Chondrocyte (in vitro differentiated cells): ENCODE measurements at regions not wholly inside any gene's neighbourhood (a gene's known extent, or its start where the extent isn't known, plus 50 kb on each side); places are given as distances from the start of the nearest gene placed in this dataset.
"Not testable (repeated sequence)": the region's sequence is repeated elsewhere in the genome, so short reads cannot be mapped to it uniquely, and the experiment has no call there.

ENCODE experiments used
- DNase-seq: peaks from one replicate; pipeline ENCODE4 v3.0.0; 2021; ENCODE audit warnings: mixed read lengths, low spot score
- H3K27ac Mint-ChIP-seq: one replicate; pipeline ENCODE4 v1.8.0; 2021; ENCODE audit warnings: mild to moderate bottlenecking, moderate library complexity, mixed read lengths; ENCODE audit not compliant: unreplicated experiment
- H3K27me3 Mint-ChIP-seq: 2 replicates; pipeline ENCODE4 v1.8.0; 2021; ENCODE audit warnings: low read depth, mixed read lengths
- H3K36me3 Mint-ChIP-seq: 2 replicates; pipeline ENCODE4 v1.8.0; 2021; ENCODE audit warnings: low read depth, mixed read lengths
- H3K4me1 Mint-ChIP-seq: 2 replicates; pipeline ENCODE4 v1.8.0; 2021; ENCODE audit warnings: low read depth, mild to moderate bottlenecking, mixed read lengths
- H3K4me3 Mint-ChIP-seq: one replicate; pipeline ENCODE4 v1.8.0; 2021; ENCODE audit warnings: mild to moderate bottlenecking, moderate library complexity, mixed read lengths; ENCODE audit not compliant: unreplicated experiment
- H3K9me3 Mint-ChIP-seq: 2 replicates; pipeline ENCODE4 v1.8.0; 2021; ENCODE audit warnings: low read depth, mixed read lengths
- TF ChIP-seq, protein P1 (sequence below): fragments of 200-600 bp; sonication (generic); IDR thresholded peaks from 2 replicates; pipeline ENCODE4 v1.5.0; 2021; ENCODE audit warnings: antibody characterized with exemption, mild to moderate bottlenecking, moderate library complexity

DNA sequence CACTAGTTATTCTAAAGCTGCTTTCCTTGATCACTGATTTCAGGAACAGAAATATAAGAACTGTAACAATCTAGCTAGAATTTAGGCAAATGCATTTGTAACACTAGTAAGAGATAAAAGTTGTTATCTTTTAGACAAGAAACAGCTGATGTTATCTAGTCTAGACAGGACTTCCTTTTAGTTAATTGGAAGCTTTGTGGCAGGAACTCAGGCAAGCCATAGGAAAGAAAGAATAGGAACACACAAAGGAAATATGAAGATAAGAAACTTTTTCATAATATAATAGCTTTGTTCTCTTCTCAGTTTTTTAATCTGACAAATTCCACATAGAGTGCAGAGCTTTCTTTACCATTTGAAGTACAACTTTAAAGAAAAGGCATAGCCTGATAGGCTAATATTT, 59.0 kb upstream of the AGR3 start:
- no peaks in the 10 kb centered on the region for H3K4me1 Mint-ChIP-seq
- DNase-seq: no peak
- H3K4me3 Mint-ChIP-seq: no peak overlapping the region
- no peaks in the 10 kb centered on the region for H3K27me3 Mint-ChIP-seq
- peaks cover 9% of the 10 kb centered on the region for H3K9me3 Mint-ChIP-seq
- H3K27ac Mint-ChIP-seq: no peak overlapping the region
- H3K36me3 Mint-ChIP-seq: peaks cover 2% of the 10 kb centered on the region
- TF ChIP-seq, protein P1, sequence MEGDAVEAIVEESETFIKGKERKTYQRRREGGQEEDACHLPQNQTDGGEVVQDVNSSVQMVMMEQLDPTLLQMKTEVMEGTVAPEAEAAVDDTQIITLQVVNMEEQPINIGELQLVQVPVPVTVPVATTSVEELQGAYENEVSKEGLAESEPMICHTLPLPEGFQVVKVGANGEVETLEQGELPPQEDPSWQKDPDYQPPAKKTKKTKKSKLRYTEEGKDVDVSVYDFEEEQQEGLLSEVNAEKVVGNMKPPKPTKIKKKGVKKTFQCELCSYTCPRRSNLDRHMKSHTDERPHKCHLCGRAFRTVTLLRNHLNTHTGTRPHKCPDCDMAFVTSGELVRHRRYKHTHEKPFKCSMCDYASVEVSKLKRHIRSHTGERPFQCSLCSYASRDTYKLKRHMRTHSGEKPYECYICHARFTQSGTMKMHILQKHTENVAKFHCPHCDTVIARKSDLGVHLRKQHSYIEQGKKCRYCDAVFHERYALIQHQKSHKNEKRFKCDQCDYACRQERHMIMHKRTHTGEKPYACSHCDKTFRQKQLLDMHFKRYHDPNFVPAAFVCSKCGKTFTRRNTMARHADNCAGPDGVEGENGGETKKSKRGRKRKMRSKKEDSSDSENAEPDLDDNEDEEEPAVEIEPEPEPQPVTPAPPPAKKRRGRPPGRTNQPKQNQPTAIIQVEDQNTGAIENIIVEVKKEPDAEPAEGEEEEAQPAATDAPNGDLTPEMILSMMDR: no peak

DNA sequence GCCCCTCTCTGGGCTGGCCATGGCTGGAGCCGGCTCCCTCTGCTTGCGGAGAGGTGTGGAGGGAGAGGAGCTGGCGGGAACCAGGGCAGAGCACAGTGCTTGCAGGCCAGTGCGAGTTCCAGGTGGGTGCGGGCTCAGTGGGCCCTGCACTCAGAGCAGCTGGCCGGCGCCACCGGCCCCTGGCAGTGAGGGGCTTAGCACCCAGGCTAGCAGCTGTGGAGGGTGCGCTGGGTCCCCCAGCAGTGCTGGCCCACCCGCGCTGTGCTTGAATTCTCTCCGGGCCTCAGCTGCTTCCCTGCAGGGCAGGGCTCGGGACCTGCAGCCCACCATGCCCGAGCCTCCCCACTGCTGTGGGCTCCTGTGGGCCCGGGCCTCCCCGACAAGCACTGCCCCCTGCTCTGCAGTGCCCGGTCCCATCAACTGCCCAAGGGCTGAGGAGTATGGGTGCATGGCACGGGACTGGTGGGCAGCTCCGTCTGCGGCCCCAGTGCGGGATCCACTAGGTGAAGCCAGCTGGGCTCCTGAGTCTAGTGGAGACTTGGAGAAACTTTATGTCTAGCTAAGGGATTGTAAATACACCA, 61.2 kb upstream of the AGR3 start:
- H3K36me3 Mint-ChIP-seq: peaks cover 2% of the 10 kb centered on the region
- TF ChIP-seq, protein P1: no peak
- peaks cover 17% of the 10 kb centered on the region for H3K9me3 Mint-ChIP-seq
- no peak overlapping the region for H3K27ac Mint-ChIP-seq
- no peak overlapping the region for H3K4me3 Mint-ChIP-seq
- no peaks in the 10 kb centered on the region for H3K27me3 Mint-ChIP-seq
- DNase-seq: peak; percentile 84
- no peaks in the 10 kb centered on the region for H3K4me1 Mint-ChIP-seq

DNA sequence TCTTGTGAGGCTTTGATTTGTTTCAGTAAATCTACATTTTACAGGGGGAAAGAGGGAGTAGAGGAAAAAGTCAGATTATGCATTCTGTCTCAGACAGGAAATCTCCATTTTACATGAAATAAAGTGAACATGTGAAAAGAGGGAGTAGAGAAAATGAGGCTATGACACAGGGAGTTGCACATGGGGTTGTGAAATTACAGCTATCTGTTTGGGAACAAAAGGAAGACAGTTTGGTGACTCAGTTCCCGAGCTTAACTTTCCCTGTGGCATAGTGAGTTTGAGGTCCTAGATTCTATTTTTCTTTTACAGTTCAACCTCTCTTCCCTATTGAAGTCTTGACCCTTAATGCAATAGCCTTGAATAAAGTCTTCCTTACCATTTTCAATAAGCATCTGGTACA, 63.2 kb upstream of the AGR3 start:
- Mint-ChIP-seq H3K9me3 (peaks cover 26% of the 10 kb centered on the region), H3K27me3 (no peaks in the 10 kb centered on the region), H3K4me3 (no peak overlapping the region), H3K36me3 (peaks cover 2% of the 10 kb centered on the region), H3K27ac (no peak overlapping the region), H3K4me1 (no peaks in the 10 kb centered on the region)
- TF ChIP-seq, protein P1: no peak
- no peak for DNase-seq

DNA sequence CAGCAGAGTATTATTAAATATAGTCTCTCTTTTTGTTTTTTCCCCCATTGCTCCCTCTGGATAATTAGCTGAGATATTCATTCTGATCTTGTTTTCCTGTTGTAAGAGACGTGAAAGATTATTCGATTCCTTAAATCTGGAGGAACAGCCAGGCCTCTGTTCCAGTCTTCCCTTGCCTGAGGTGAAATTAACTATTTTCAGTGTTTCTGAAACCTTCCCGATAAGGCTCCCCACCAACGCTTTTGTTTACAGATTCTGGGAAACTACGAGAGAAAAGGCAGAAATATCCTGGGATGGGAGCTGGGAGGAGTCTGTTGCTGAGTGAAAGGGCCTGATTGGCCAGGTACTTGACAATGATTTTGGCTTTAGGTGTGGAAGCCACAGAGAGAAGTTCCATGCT, 63.6 kb upstream of the AGR3 start:
- no peak overlapping the region for H3K27ac Mint-ChIP-seq
- H3K27me3 Mint-ChIP-seq: no peaks in the 10 kb centered on the region
- H3K4me1 Mint-ChIP-seq: no peaks in the 10 kb centered on the region
- peaks cover 2% of the 10 kb centered on the region for H3K36me3 Mint-ChIP-seq
- no peak overlapping the region for H3K4me3 Mint-ChIP-seq
- peaks cover 26% of the 10 kb centered on the region for H3K9me3 Mint-ChIP-seq
- no peak for DNase-seq
- TF ChIP-seq, protein P1: no peak

DNA sequence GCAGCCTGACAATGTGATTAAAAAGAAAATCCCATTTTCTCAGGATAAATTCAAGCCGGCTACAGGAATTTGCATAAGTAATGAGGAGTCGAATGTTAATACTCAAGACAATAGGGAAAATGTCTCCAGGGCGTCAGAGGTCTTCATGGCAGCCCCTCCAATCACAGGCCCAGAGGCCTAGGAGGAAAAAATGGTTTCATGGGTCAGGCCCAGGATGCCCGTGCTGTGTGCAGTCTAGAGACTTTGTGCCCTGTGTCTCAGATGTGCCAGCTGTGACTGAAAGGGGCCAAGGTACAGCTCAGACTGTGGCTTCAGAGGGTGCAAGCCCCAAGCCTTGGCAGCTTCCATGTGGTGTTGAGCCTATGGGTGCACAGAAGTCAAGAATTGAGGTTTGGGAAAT, 66.3 kb upstream of the AGR3 start:
- H3K36me3 Mint-ChIP-seq, DNase-seq, H3K4me3 Mint-ChIP-seq, H3K27ac Mint-ChIP-seq, H3K27me3 Mint-ChIP-seq: not testable (repeated sequence)
- peaks cover 10% of the 10 kb centered on the region for H3K4me1 Mint-ChIP-seq
- H3K9me3 Mint-ChIP-seq: peaks cover 26% of the 10 kb centered on the region

DNA sequence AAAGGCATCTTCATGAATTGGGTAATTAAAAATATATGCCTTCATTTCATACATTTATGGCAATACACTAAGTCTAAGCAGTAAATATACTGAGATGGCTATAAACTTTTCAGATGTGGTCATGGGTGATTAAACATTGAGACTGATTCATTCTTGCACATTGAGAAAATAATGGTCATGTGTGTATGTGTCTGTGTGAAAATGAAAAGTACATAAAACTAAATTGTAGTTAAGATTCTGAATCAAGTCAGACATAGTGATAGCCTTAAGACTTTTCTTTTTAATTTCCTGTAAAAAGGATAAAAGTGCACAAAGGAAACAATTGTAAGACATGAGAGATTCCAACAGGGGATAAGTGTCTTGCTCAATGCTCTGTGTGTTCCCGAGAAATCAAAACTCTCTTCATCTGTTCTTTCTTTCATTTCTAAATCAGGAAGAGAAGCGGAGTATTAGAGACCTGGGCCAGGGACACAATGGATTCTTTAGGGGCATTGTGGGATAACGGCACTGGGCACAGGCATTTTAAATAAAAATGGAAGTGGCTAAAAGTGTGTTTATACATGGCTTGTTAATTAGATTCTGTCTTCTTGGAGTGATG, 69.8 kb upstream of the AGR3 start:
- H3K27me3 Mint-ChIP-seq: no peaks in the 10 kb centered on the region
- no peaks in the 10 kb centered on the region for H3K36me3 Mint-ChIP-seq
- peaks cover 17% of the 10 kb centered on the region for H3K9me3 Mint-ChIP-seq
- H3K4me3 Mint-ChIP-seq: no peak overlapping the region
- peak overlapping the region; percentile 9 for H3K27ac Mint-ChIP-seq
- DNase-seq: no peak
- H3K4me1 Mint-ChIP-seq: peaks cover 24% of the 10 kb centered on the region
- TF ChIP-seq, protein P1: no peak
